ENCODE measurements at regions not wholly inside any gene's neighbourhood (a gene's known extent, or its start where the extent isn't known, plus 50 kb on each side); places are given as distances from the start of the nearest gene placed in this dataset.

GRCh38 chr9:108274971-108275370, 580.8 kb downstream of the ACTL7B start:
- TF ChIP-seq CTCF (IDR thresholded peaks at IDR 0.05; ENCODE audit: low read depth, low read length) (no peak), EZH2phosphoT487 (IDR thresholded peaks at IDR 0.05; ENCODE audit: low read depth) (no peak)
